ENCODE measurements at regions not wholly inside any gene's neighbourhood (a gene's known extent, or its start where the extent isn't known, plus 50 kb on each side); places are given as distances from the start of the nearest gene placed in this dataset.
"Not testable (repeated sequence)": the region's sequence is repeated elsewhere in the genome, so short reads cannot be mapped to it uniquely, and the experiment has no call there.

DNA sequence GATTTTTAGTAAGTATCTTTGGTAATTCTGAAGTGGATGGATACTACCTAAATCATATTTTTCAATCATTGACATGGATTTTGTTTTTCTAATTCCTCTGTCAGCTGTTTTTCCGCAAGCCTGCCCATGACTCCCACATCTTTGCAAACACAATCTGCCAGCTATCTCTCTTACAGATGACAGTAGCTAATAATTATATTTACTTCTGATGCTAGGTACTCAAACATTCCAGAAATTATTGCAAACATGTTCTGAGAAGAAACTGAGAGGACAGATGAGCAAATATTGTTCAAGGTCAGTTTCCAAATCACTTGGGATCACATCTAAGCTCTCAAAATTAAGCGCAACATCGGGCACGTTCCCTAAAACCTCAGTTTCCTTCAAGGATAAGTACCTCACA, 270.0 kb upstream of the CDH19 start:
- no peak for DNase-seq (ENCODE audit: low read depth, low spot score)

DNA sequence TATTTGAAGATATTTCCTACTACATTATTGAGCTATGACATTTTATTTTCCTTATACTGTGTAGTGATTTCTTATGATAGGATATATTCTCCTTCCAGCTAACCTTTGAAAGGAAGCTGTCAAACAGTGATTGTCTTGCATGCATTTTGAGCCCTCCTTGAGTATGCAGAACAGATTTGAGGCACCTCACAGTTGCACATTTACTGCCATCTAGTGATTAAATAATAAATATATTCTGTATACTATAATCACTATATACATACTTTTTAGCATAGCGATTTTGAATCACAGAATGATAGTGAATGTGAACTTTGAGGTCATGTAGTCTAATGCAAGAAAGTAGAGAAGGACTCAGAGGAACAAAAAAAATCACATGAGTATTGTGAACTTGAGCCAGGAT, 268.4 kb upstream of the CDH19 start:
- no peak for DNase-seq (ENCODE audit: low read depth, low spot score)

GRCh38 chr18:66867653-66868052, 263.8 kb upstream of the CDH19 start:
- DNase-seq (ENCODE audit: low read depth, low spot score): no peak

DNA sequence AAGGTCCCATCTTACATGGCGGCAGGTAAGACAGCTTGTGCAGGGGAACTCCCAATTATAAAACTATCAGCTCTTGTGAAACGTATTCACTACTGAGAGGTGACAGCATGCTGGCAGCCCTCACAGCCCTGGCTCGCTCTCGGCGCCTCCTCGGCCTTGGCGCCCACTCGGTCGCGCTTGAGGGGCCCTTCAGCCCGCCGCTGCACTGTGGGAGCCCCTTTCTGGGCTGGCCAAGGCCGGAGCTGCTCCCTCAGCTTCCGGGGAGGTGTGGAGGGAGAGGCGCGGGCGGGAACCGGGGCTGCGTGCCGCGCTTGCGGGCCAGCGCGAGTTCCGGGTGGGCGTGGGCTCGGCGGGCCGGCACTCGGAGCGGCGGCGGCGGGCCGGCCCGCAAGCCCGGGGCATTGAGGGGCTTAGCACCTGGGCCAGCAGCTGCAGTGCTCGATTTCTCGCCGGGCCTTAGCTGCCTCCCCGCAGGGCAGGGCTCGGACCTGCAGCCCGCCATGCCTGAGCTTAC, 262.6 kb upstream of the CDH19 start:
- DNase-seq (ENCODE audit: low read depth, low spot score): not testable (repeated sequence)

- no peak for DNase-seq (ENCODE audit: low read depth, low spot score)
Measured at GRCh38 chr18:66838340-66838987, 234.6 kb upstream of the CDH19 start.

GRCh38 chr18:66833646-66834045, 229.8 kb upstream of the CDH19 start:
- no peak for DNase-seq (ENCODE audit: low read depth, low spot score)

GRCh38 chr18:66826211-66826610, 222.3 kb upstream of the CDH19 start:
- no peak for DNase-seq (ENCODE audit: low read depth, low spot score)

DNA sequence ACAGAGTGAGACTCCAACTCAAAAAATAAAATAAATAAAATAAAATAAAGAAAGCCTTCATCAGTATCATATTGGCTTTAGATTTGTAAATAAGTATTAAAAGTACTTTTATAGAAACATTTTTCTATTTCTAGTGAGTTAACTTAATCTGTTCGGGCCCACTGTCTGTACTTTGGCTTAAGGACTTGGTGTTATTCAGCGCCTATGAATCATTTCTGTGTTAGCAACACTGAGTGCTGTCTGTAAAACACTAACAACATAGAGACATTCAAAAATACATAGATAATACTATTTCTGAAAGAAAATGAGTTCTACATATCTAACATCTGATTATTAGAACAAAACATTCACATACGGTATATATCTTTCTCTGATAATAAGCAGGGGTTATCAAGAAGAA, 221.5 kb upstream of the CDH19 start:
- DNase-seq (ENCODE audit: low read depth, low spot score): no peak

- no peak for DNase-seq (ENCODE audit: low read depth, low spot score)
Measured at GRCh38 chr18:66819235-66819634, 215.3 kb upstream of the CDH19 start.

DNA sequence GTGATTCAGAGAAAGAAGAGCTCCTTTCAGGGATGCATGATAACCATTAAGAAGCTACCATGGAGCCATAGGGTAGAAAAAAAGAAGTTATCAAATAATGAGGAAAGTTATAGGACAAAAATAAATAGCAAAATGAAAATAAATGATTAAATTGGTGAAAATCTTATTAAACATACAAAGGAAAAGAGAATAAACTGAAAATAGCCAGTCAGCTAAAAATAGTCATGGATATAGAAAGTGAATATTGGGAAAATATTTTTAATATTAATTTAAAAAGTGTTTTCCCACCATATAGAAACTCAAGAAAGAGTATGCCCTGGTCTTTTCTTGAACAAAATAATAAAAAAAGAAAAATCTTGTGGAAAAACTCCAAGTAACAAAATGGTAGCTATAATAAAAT, 209.2 kb upstream of the CDH19 start:
- no peak for DNase-seq (ENCODE audit: low read depth, low spot score)

- no peak for DNase-seq (ENCODE audit: low read depth, low spot score)
Measured at GRCh38 chr18:66795051-66795450, 191.2 kb upstream of the CDH19 start.

- DNase-seq (ENCODE audit: low read depth, low spot score): no peak
Measured at GRCh38 chr18:66792466-66792865, 188.6 kb upstream of the CDH19 start.

DNA sequence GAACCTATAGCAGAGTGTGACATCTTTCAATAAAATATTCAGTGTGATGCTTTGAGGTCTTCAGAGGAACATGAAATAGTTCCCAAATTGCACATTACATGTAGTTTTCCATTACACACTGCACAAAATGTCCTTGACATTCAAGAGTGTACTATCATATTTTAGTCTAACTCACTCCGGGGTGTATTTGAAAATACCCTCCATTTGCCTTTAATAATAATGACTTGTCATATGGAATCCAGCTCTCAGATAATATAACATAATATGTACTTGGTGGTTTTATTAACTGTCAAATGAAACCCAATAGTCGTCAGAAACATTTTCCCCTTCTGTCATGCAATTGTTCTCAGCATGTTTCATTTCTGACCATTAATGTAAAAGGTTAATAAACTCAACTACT, 176.7 kb upstream of the CDH19 start:
- no peak for DNase-seq (ENCODE audit: low read depth, low spot score)

GRCh38 chr18:66778048-66778447, 174.2 kb upstream of the CDH19 start:
- DNase-seq (ENCODE audit: low read depth, low spot score): no peak

GRCh38 chr18:66769375-66769774, 165.5 kb upstream of the CDH19 start:
- no peak for DNase-seq (ENCODE audit: low read depth, low spot score)

DNA sequence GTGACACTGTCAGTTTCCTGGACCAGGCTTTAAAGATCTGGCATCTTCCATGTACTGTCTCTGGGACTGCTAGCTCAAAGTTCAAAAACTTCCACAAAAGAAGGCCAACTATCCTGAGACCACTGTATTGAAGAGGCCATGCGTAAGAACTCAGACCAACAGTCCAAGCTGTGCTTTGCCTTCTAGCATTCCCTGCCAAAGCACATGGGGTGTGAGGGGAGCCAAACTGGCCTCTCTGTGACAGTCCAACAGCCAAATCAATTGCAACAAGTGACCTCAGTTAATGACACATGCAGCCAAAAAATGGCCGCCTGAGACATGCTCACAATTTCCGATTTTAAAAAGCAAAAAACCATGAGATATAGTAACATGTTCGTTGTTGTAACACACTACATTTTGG, 160.3 kb upstream of the CDH19 start:
- DNase-seq (ENCODE audit: low read depth, low spot score): no peak

GRCh38 chr18:66761166-66761565, 157.3 kb upstream of the CDH19 start:
- DNase-seq (ENCODE audit: low read depth, low spot score): no peak

GRCh38 chr18:66760559-66760958, 156.7 kb upstream of the CDH19 start:
- DNase-seq (ENCODE audit: low read depth, low spot score): no peak

GRCh38 chr18:66759050-66759828, 155.3 kb upstream of the CDH19 start:
- DNase-seq (ENCODE audit: low read depth, low spot score): no peak

- DNase-seq (ENCODE audit: low read depth, low spot score): no peak
Measured at GRCh38 chr18:66757946-66758345, 154.1 kb upstream of the CDH19 start.

GRCh38 chr18:66754335-66754734, 150.4 kb upstream of the CDH19 start:
- DNase-seq (ENCODE audit: low read depth, low spot score): no peak

GRCh38 chr18:66752733-66753132, 148.8 kb upstream of the CDH19 start:
- no peak for DNase-seq (ENCODE audit: low read depth, low spot score)

GRCh38 chr18:66749481-66750035, 145.7 kb upstream of the CDH19 start:
- DNase-seq (ENCODE audit: low read depth, low spot score): no peak

All from smooth muscle cell of the brain vasculature (primary cell).